ENCODE measurements at regions not wholly inside any gene's neighbourhood (a gene's known extent, or its start where the extent isn't known, plus 50 kb on each side); places are given as distances from the start of the nearest gene placed in this dataset.

DNA sequence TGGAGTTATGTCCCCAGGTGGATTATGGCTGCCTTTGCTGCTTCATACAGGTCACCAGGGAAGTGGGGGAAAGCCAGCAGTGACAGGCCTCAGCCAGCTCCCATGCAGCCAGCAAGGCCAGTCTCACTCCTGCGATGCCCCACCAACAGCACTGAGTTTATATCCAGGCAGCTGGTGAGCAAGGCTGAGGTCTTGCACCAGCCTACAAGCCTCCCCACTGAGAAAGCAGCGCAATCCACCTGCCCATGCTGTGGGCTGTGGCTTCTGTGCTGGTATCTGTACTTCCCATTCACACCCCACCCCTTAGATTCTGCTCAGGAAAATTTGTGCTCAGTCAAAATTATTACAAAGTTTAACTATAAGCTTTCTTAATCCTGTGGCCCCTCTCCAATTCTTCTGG, 153.5 kb downstream of the HHIP start:
- no peak for DNase-seq (ENCODE audit: extremely low spot score)
- Histone ChIP-seq H3K4me3 (ENCODE audit: low read depth, low read length) (no peak overlapping the region), H3K36me3 (ENCODE audit: insufficient read depth) (no peaks in the 10 kb centered on the region), H3K27ac (ENCODE audit: low read depth) (no peak overlapping the region), H3K4me1 (ENCODE audit: insufficient read depth) (no peaks in the 10 kb centered on the region)
- 90% methylated on average over 2 of the region's 2 CpGs for WGBS

DNA sequence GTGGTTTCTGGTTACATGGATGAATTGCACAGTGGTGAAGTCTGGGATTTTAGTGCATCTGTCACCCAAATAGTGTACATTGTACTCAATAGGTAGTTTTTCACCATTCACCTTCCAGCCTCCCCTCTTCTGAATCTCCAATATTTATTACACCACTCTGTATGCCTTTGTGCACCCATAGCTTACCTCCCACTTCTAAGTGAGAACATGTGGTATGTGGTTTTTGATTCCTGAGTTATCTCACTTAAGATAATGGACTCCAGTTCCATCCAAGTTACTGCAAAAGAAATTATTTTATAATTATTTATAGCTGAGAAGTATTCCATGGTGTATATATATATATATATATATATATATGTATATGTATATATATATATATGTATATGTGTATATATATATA, 155.8 kb downstream of the HHIP start:
- Histone ChIP-seq H3K27ac (ENCODE audit: low read depth) (no peak overlapping the region), H3K4me1 (ENCODE audit: insufficient read depth) (no peaks in the 10 kb centered on the region), H3K4me3 (ENCODE audit: low read depth, low read length) (no peak overlapping the region), H3K36me3 (ENCODE audit: insufficient read depth) (no peaks in the 10 kb centered on the region)
- DNase-seq (ENCODE audit: extremely low spot score), result no peak

DNA sequence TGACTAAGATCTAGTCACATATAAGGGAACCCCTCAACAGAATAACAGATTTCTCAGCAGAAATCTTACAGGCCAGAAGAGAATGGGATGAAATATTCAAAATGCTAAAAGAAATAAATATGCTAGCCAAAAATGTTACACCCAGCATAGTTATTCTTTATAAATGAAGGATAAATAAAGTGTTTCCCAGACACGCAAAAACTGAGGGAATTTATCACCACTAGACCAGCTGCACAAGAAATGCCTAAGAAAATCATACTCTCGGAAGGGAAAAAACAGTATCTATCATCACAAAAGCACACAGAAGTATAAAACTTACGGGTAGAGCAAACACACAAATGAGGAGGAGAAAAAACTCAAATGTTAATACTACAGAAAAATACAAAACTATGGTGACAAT, 162.1 kb downstream of the HHIP start:
- WGBS, result 93% methylated on average over 3 of the region's 3 CpGs
- DNase-seq (ENCODE audit: extremely low spot score), result no peak
- H3K4me1 ChIP-seq (ENCODE audit: insufficient read depth), result no peaks in the 10 kb centered on the region

DNA sequence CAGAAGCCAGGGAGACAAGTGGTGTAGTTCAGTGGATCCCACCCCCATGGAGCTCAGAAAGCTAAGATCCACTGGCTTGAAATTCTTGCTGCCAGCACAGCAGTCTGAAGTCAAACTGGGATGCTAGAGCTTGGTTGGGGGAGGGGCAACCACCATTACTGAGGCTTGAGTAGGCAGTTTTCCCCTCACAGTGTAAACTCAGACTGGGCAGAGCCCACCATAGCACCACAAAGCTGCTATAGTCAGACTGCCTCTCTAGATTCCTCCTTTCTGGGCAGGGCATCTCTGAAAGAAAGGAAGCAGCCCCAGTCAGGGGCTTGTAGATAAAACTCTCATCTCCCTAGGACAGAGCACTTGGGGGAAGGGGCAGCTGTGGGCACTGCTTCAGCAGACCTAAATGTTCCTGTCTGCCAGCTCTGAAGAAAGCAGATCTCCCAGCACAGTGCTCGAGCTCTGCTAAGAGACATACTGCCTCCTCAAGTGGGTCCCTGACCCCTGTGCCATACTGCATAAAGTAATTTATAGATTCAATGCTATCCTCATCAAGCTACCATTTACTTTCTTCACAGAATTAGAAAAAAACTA, 163.2 kb downstream of the HHIP start:
- Histone ChIP-seq H3K4me3 (ENCODE audit: low read depth, low read length) (no peak overlapping the region), H3K4me1 (ENCODE audit: insufficient read depth) (no peaks in the 10 kb centered on the region), H3K36me3 (ENCODE audit: insufficient read depth) (no peaks in the 10 kb centered on the region), H3K27ac (ENCODE audit: low read depth) (no peak overlapping the region)
- WGBS, result 87% methylated on average over 1 of the region's 1 CpG
- no peak for DNase-seq (ENCODE audit: extremely low spot score)

More for the DNA sequence above, 162.1 kb downstream of the HHIP start:
- no peak overlapping the region for H3K4me3 ChIP-seq (ENCODE audit: low read depth, low read length)
- H3K27ac ChIP-seq (ENCODE audit: low read depth), result no peak overlapping the region
- H3K36me3 ChIP-seq (ENCODE audit: insufficient read depth), result no peaks in the 10 kb centered on the region

DNA sequence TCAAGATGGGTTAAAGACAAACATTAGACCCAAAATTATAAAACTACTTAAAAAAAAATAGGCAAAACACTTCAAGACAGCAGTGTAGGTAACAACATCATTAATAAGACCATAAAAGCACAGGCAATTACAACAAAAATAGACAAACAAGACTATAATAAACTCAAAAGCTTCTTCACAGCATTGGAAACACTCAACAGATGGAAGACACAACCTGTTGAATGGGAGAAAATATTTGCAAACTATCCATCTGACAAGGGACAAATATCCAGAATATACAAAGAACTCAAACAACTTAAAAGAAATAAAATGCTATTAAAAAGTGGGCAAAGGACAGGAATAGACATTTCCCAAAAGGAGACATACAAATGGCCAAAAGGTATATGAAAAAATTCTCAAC, 170.7 kb downstream of the HHIP start:
- H3K27ac ChIP-seq (ENCODE audit: low read depth), result peak overlapping the region; percentile 10
- H3K36me3 ChIP-seq (ENCODE audit: insufficient read depth), result no peaks in the 10 kb centered on the region
- H3K4me3 ChIP-seq (ENCODE audit: low read depth, low read length), result no peak overlapping the region
- DNase-seq (ENCODE audit: extremely low spot score), result no peak
- no peaks in the 10 kb centered on the region for H3K4me1 ChIP-seq (ENCODE audit: insufficient read depth)

DNA sequence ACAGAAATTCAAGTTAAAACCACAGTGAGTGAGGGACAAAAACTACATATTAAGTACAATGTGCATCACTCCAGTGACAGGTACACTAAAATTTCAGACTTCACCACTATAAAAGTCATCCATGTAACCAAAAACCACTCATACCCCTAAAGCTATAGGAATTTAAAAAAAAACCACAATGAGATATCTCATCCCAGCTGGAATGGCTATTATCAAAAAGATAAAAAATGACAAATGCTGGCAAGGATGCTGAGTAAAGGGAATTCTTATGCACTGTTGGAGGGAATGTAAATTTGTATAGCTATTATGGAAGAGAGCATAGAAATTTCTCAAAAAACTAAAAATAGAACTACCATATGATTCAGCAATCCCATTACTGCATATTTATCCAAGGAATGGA, 171.1 kb downstream of the HHIP start:
- no peak for DNase-seq (ENCODE audit: extremely low spot score)
- H3K36me3 ChIP-seq (ENCODE audit: insufficient read depth), result no peaks in the 10 kb centered on the region
- H3K4me1 ChIP-seq (ENCODE audit: insufficient read depth), result no peaks in the 10 kb centered on the region
- H3K4me3 ChIP-seq (ENCODE audit: low read depth, low read length), result no peak overlapping the region
- no peak overlapping the region for H3K27ac ChIP-seq (ENCODE audit: low read depth)

DNA sequence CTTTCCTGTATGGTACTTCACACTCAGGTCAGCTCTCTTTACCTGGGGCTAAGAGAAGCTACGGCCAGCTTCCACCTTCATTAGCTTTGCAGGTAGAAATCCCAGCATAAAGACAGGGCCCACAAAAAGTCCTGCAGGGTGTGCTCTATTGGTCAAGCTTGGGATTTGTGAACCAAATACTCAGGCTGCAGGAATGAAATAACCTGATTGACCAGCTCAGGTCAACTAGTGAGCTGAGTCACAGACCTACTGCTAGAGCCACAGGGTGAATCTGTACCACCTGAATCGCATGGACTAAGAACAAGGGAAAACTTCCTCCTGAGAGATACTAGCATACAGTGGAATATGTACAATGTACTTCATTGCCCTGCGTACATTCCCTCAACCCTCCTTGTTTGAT, 172.2 kb downstream of the HHIP start:
- H3K4me1 ChIP-seq (ENCODE audit: insufficient read depth), result no peaks in the 10 kb centered on the region
- no peaks in the 10 kb centered on the region for H3K36me3 ChIP-seq (ENCODE audit: insufficient read depth)
- DNase-seq (ENCODE audit: extremely low spot score), result no peak
- WGBS, result 94% methylated on average over 3 of the region's 3 CpGs
- H3K4me3 ChIP-seq (ENCODE audit: low read depth, low read length), result no peak overlapping the region
- no peak overlapping the region for H3K27ac ChIP-seq (ENCODE audit: low read depth)

DNA sequence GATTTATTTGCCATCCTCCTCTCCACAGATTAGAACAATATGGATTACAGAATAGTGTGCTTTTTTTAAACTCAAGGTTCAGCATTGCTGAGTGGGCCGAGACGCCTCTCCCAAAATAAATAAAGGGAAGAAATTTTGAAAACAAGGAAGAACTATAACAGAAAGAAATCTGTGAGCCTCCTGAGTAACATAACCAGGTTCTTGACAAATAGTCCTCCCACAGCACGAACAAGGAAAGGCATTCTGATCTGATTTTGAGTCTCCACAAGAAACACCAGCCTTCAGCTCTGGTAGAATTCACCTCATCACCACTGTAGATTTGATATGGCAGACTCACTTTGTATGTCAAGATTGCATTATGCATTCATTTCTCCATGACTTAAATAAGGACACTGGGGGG, 173.6 kb downstream of the HHIP start:
- H3K36me3 ChIP-seq (ENCODE audit: insufficient read depth), result no peaks in the 10 kb centered on the region
- no peak for DNase-seq (ENCODE audit: extremely low spot score)
- H3K4me1 ChIP-seq (ENCODE audit: insufficient read depth), result no peaks in the 10 kb centered on the region
- H3K4me3 ChIP-seq (ENCODE audit: low read depth, low read length), result no peak overlapping the region
- WGBS, result 90% methylated on average over 3 of the region's 3 CpGs
- no peak overlapping the region for H3K27ac ChIP-seq (ENCODE audit: low read depth)

DNA sequence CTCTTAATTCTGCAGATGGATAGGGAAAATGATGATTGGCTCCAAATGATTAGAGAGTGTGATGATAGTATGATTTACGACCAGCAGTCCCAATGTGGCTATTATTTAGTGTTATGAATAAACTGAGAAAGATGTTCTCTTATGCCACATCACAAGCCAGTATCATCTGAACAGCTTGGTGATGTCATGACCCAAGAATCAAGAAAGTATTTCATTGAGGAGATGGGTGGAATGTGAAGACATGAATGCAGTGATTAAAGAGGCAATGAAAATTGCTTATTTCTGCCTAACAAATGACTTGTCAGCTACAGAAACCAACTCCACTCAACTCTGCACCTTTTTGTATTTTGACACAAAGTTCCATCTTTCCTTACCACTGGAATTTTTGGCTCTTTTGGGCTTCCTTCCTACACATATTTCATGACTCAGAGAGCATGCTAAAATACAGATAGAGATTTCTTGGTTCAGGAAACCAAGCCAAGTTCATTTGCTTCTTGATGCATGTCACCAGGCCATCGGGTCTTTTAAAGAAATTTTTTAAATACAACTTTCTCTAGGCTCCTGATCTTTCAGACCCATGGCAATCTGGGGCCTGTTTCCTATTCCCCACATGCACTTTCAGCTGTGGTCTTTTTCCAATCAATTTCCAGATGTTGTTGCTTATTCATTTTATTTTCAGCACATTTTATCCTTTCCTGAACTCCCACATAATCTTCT, 174.2 kb downstream of the HHIP start:
- Histone ChIP-seq H3K4me3 (ENCODE audit: low read depth, low read length) (no peak overlapping the region), H3K4me1 (ENCODE audit: insufficient read depth) (no peaks in the 10 kb centered on the region), H3K27ac (ENCODE audit: low read depth) (no peak overlapping the region), H3K36me3 (ENCODE audit: insufficient read depth) (no peaks in the 10 kb centered on the region)
- WGBS, result 62% methylated on average over 2 of the region's 2 CpGs
- DNase-seq (ENCODE audit: extremely low spot score), result no peak

DNA sequence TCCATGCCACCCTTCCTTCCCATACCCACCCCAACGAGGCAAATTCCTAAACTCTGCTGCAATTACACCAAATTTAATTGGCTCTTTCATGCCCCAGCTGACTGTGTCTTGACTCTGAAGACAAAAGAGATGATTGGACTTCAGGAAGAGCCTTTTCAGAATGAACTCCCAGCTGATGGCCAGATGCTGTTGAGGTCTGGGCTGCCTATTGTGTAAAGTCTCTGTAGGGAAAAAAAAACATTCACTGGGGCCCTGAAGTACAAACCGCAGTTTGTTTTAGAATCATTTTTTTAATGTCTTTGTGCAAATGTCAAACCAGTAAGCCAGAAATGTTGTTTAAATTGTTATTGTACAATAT, 174.8 kb downstream of the HHIP start:
- Histone ChIP-seq H3K27ac (ENCODE audit: low read depth) (no peak overlapping the region), H3K4me3 (ENCODE audit: low read depth, low read length) (no peak overlapping the region), H3K4me1 (ENCODE audit: insufficient read depth) (no peaks in the 10 kb centered on the region), H3K36me3 (ENCODE audit: insufficient read depth) (no peaks in the 10 kb centered on the region)
- no peak for DNase-seq (ENCODE audit: extremely low spot score)
- WGBS, result 59% methylated on average over 2 of the region's 2 CpGs

DNA sequence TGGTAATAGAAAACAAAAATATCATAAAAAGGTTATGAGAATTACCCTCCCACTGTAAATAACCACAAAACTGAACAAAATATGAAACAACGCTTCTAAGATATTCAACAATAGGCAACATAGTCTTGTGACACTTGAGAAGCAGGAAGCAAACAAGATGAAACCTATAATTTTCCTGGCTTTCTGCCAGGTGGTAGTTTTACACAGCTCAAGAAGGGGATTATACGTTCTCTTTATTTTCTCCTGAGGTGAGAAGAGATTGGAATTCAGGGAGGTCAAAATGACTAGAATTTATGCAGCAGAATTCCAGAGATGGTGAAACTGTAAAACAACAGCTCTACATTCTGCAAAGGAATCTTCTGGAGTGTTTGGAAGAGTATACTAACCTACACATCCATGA, 186.0 kb downstream of the HHIP start:
- no peak for DNase-seq (ENCODE audit: extremely low spot score)
- Histone ChIP-seq H3K36me3 (ENCODE audit: insufficient read depth) (no peaks in the 10 kb centered on the region), H3K4me1 (ENCODE audit: insufficient read depth) (no peaks in the 10 kb centered on the region), H3K27ac (ENCODE audit: low read depth) (no peak overlapping the region), H3K4me3 (ENCODE audit: low read depth, low read length) (no peak overlapping the region)
- 51% methylated on average over 2 of the region's 2 CpGs for WGBS

DNA sequence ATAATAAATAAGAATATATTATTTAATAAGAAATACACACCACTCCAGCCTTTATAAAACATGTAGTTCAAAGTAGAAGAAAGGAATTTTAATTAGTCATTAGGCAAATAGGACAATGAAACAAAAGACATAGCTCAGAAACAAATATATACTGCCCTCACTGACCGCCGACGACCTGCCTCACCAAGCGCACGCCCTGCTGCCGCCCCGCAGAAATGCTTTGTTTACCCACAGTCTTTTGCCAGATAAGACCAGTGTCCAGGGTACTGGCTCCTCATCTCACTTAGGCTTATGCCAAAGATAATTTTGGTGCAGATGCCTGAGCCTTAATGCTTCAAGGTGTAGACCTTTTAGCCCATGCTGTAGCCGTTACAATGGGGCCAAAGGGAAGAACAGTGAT, 199.5 kb downstream of the HHIP start:
- WGBS, result 86% methylated on average over 8 of the region's 8 CpGs
- Histone ChIP-seq H3K36me3 (ENCODE audit: insufficient read depth) (no peaks in the 10 kb centered on the region), H3K4me1 (ENCODE audit: insufficient read depth) (no peaks in the 10 kb centered on the region), H3K27ac (ENCODE audit: low read depth) (no peak overlapping the region), H3K4me3 (ENCODE audit: low read depth, low read length) (no peak overlapping the region)
- DNase-seq (ENCODE audit: extremely low spot score), result no peak

DNA sequence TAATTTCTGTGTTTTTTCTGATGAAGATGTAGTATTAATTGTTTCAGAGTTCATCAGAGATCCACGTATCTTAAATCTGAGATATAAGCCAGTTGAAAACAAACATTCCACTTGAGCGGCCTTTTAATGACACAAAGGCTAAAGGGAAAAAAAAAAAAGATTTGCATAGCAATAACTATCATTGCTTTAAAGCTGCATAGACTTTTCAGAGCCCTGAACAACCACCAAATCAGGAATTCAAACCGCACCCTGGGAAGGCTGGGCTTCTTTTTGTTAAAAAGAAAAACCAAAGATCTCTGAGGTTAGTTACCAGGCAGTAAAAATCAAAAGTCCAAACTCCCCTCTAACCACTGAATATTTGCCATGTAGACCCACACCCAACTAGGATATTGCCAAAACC, 206.0 kb downstream of the HHIP start:
- 78% methylated on average over 3 of the region's 3 CpGs for WGBS
- Histone ChIP-seq H3K36me3 (ENCODE audit: insufficient read depth) (no peaks in the 10 kb centered on the region), H3K4me1 (ENCODE audit: insufficient read depth) (no peaks in the 10 kb centered on the region), H3K27ac (ENCODE audit: low read depth) (no peak overlapping the region), H3K4me3 (ENCODE audit: low read depth, low read length) (no peak overlapping the region)
- no peak for DNase-seq (ENCODE audit: extremely low spot score)

DNA sequence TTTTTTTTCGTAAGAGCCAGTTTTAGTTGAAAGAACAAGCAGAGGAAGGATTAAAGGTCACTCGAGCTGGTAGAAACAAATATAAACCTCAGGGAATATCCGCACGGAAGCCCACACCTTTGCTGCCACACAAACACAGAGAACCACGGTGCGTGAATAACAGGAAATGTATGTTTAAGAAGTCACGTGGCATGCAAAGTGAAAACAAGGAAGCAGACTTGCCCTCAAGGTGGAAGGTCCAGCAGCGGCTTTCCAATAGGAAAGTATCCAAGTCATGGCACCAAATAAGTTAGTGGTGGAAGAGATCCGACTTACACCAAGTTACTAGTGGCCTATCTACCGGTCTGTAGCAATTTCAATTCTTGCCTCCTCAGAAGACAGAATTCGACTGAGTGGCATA, 215.5 kb downstream of the HHIP start:
- no peaks in the 10 kb centered on the region for H3K4me1 ChIP-seq (ENCODE audit: insufficient read depth)
- no peaks in the 10 kb centered on the region for H3K36me3 ChIP-seq (ENCODE audit: insufficient read depth)
- H3K27ac ChIP-seq (ENCODE audit: low read depth), result no peak overlapping the region
- no peak overlapping the region for H3K4me3 ChIP-seq (ENCODE audit: low read depth, low read length)
- 83% methylated on average over 11 of the region's 11 CpGs for WGBS
- DNase-seq (ENCODE audit: extremely low spot score), result no peak

DNA sequence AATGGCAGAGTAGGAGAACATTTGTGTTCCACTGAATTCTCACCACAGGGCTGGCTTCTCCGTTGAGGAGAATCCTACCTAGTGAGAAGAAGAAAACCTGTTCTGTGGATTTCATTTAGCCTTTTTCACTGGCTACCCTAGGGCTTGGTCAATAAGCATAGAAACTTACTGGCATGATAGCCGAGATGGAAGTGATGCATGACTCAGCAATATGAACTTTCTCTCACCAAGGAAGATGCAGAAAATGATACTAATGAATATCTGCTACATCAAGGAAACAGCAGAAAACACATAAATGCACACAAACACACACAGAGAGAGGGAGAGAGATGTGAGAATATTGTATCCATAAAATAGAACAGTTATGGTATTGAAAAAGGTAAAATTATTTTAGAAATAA, 216.3 kb downstream of the HHIP start:
- H3K36me3 ChIP-seq (ENCODE audit: insufficient read depth), result no peaks in the 10 kb centered on the region

More for the DNA sequence above, 216.3 kb downstream of the HHIP start:
- H3K4me3 ChIP-seq (ENCODE audit: low read depth, low read length), result no peak overlapping the region
- H3K4me1 ChIP-seq (ENCODE audit: insufficient read depth), result no peaks in the 10 kb centered on the region
- no peak for DNase-seq (ENCODE audit: extremely low spot score)
- WGBS, result 94% methylated on average over 2 of the region's 2 CpGs
- no peak overlapping the region for H3K27ac ChIP-seq (ENCODE audit: low read depth)

Measured in urinary bladder (tissue), 3 donors.